ENCODE measurements at regions not wholly inside any gene's neighbourhood (a gene's known extent, or its start where the extent isn't known, plus 50 kb on each side); places are given as distances from the start of the nearest gene placed in this dataset.

DNA sequence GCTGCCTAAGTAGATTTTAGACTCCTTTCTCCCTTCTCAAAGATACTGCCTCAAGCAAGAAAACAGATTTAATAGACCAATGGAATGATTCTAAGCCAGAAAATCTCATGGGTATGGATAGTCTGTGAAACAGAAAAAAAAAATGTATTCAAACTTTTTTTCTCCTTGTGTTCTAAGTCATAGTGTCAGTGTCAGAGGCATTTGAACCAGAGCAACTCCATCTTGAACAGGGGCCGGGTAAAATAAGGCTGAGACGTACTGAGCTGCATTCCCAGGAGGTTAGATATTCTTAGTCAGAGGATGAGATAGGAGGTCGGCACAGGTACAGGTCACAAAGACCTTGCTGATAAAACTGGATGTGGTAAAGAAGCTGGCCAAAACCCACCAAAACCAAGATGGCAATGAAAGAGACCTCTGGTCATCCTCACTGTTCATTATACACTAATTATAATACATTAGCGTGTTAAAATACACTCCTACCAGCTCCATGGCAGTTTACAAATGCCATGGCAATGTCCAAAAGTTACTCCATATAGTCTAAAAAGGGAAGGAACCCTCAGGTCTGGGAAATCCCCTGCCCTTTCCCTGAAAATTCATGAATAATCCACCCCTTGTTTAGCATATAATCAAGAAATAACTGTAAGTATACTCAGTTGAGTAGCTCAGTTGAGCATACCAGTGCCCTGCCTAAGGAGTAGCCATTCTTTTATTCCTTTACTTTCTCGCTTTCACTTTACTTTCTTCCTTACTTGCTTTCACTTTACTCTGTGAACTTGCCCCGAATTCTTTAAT lies 72.8 kb upstream of the GOLGA8B start:
- CTCF ChIA-PET: no interaction called here
- no peak overlapping the region for H3K9ac ChIP-seq (ENCODE audit: low read length)
- H3K4me2 ChIP-seq (ENCODE audit: low read length): no peak overlapping the region
- no peaks in the 10 kb centered on the region for H3K4me1 ChIP-seq (ENCODE audit: control insufficient read depth in 1 of 2, insufficient read depth in 2 of 2, low read length in 2 of 2)
- ATAC-seq (no peak), DNase-seq (ENCODE audit: low read depth, low spot score) (no peak)
- no peaks in the 10 kb centered on the region for H3K36me3 ChIP-seq (ENCODE audit: control insufficient read depth in 1 of 2, insufficient read depth in 2 of 2, low read length in 2 of 2)
- POLR2A ChIA-PET: no interaction called here
- no peak overlapping the region for H2AFZ ChIP-seq (ENCODE audit: low read depth, low read length, poor library complexity, severe bottlenecking)
- H3K79me2 ChIP-seq (ENCODE audit: insufficient read depth, low read length): no peaks in the 10 kb centered on the region
- H3K4me3 ChIP-seq (replicated peaks in 1 of 2; ENCODE audit: low read depth in 1 of 2, low read length in 2 of 2): no peak overlapping the region
- no peaks in the 10 kb centered on the region for H4K20me1 ChIP-seq (ENCODE audit: insufficient read depth)
- 0 out of 2 replicates have a peak, but pooled peaks cover 19% of the 10 kb centered on the region for H3K27me3 ChIP-seq (ENCODE audit: insufficient read depth, low read length)
- TF ChIP-seq ZNF274 (IDR thresholded peaks at IDR 0.05; ENCODE audit: low read depth, low read length) (no peak), EZH2 (IDR thresholded peaks at IDR 0.05) (no peak), SRF (IDR thresholded peaks at IDR 0.05; ENCODE audit: low read depth) (no peak), POLR2A (IDR thresholded peaks at IDR 0.05; ENCODE audit: borderline replicate concordance, extremely low read depth, insufficient read depth, insufficient read length) (no peak), SP1 (IDR thresholded peaks at IDR 0.05; ENCODE audit: low read depth) (no peak), SIN3A (IDR thresholded peaks at IDR 0.05; ENCODE audit: low read depth) (no peak), EGR1 (IDR thresholded peaks at IDR 0.05; ENCODE audit: low read depth) (no peak), YY1 (IDR thresholded peaks at IDR 0.05; ENCODE audit: extremely low read depth, insufficient replicate concordance, low read depth, low read length) (no peak), EZH2phosphoT487 (IDR thresholded peaks at IDR 0.05; ENCODE audit: borderline replicate concordance) (no peak), FOSL1 (IDR thresholded peaks at IDR 0.05; ENCODE audit: low read depth) (no peak)
- TF ChIP-seq, protein P1, sequence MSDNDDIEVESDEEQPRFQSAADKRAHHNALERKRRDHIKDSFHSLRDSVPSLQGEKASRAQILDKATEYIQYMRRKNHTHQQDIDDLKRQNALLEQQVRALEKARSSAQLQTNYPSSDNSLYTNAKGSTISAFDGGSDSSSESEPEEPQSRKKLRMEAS (IDR thresholded peaks at IDR 0.05): no peak
- RAD21 ChIA-PET (ENCODE audit: low non-redundant PET in 1 of 2, low total read pairs in 2 of 2, uncharacterized antibody in 2 of 2, unreplicated experiment in 2 of 2): no interaction called here
- H3K9me2 ChIP-seq (ENCODE audit: insufficient read depth): no peaks in the 10 kb centered on the region
- no TSS peak for BruUV-seq (replicated peaks)
- no peak overlapping the region for H3K27ac ChIP-seq (ENCODE audit: low read depth, low read length)
- H3K9me3 ChIP-seq (ENCODE audit: control insufficient read depth in 1 of 2, insufficient read depth in 1 of 2, low read depth in 1 of 2, low read length in 2 of 2): no peaks in the 10 kb centered on the region
- intact Hi-C loops (cut with micrococcal nuclease): no loop called here

DNA sequence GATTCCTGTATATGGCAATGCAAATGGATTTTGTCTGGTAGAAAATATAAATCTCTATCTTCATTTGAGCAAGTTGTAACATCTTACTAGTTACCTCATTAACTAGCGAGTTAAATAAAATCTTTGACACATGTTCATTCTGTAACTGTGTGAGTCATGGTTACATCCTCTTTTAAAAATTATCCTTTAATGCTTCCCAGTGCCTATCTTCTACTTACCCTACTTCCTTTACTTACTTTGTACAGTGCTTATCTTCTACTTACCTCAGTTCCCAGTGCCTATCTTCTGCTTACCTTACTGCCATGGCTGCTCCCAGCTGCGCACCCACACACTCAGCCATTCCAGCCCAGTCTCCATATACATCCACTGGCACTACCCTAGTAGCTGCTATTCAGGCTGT lies 71.9 kb upstream of the GOLGA8B start:
- CTCF ChIA-PET: no interaction called here
- H3K9me3 ChIP-seq (ENCODE audit: control insufficient read depth in 1 of 2, insufficient read depth in 1 of 2, low read depth in 1 of 2, low read length in 2 of 2): no peaks in the 10 kb centered on the region
- no peak overlapping the region for H3K27ac ChIP-seq (ENCODE audit: low read depth, low read length)
- no peaks in the 10 kb centered on the region for H4K20me1 ChIP-seq (ENCODE audit: insufficient read depth)
- no peak overlapping the region for H2AFZ ChIP-seq (ENCODE audit: low read depth, low read length, poor library complexity, severe bottlenecking)
- no TSS peak for BruUV-seq (replicated peaks)
- ATAC-seq: no peak
- no peaks in the 10 kb centered on the region for H3K79me2 ChIP-seq (ENCODE audit: insufficient read depth, low read length)
- DNase-seq (ENCODE audit: low read depth, low spot score): no peak
- H3K4me2 ChIP-seq (ENCODE audit: low read length): no peak overlapping the region
- H3K36me3 ChIP-seq (ENCODE audit: control insufficient read depth in 1 of 2, insufficient read depth in 2 of 2, low read length in 2 of 2): no peaks in the 10 kb centered on the region
- H3K4me3 ChIP-seq (replicated peaks in 1 of 2; ENCODE audit: low read depth in 1 of 2, low read length in 2 of 2): no peak overlapping the region
- no peak for TF ChIP-seq EGR1 (IDR thresholded peaks at IDR 0.05; ENCODE audit: low read depth)
- TF ChIP-seq, protein P2, sequence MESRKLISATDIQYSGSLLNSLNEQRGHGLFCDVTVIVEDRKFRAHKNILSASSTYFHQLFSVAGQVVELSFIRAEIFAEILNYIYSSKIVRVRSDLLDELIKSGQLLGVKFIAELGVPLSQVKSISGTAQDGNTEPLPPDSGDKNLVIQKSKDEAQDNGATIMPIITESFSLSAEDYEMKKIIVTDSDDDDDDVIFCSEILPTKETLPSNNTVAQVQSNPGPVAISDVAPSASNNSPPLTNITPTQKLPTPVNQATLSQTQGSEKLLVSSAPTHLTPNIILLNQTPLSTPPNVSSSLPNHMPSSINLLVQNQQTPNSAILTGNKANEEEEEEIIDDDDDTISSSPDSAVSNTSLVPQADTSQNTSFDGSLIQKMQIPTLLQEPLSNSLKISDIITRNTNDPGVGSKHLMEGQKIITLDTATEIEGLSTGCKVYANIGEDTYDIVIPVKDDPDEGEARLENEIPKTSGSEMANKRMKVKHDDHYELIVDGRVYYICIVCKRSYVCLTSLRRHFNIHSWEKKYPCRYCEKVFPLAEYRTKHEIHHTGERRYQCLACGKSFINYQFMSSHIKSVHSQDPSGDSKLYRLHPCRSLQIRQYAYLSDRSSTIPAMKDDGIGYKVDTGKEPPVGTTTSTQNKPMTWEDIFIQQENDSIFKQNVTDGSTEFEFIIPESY (IDR thresholded peaks at IDR 0.05; ENCODE audit: extremely low read depth, insufficient replicate concordance, low read length): no peak
- TF ChIP-seq, protein P3, sequence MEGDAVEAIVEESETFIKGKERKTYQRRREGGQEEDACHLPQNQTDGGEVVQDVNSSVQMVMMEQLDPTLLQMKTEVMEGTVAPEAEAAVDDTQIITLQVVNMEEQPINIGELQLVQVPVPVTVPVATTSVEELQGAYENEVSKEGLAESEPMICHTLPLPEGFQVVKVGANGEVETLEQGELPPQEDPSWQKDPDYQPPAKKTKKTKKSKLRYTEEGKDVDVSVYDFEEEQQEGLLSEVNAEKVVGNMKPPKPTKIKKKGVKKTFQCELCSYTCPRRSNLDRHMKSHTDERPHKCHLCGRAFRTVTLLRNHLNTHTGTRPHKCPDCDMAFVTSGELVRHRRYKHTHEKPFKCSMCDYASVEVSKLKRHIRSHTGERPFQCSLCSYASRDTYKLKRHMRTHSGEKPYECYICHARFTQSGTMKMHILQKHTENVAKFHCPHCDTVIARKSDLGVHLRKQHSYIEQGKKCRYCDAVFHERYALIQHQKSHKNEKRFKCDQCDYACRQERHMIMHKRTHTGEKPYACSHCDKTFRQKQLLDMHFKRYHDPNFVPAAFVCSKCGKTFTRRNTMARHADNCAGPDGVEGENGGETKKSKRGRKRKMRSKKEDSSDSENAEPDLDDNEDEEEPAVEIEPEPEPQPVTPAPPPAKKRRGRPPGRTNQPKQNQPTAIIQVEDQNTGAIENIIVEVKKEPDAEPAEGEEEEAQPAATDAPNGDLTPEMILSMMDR (IDR thresholded peaks at IDR 0.05 in 2 of 3, conservative IDR thresholded peaks at IDR 0.05 in 1 of 3; ENCODE audit: borderline replicate concordance in 1 of 3, insufficient read depth in 1 of 3, low read depth in 2 of 3, low read length in 2 of 3): no peak
- RAD21 ChIA-PET (ENCODE audit: low non-redundant PET in 1 of 2, low total read pairs in 2 of 2, uncharacterized antibody in 2 of 2, unreplicated experiment in 2 of 2): no interaction called here
- no peak overlapping the region for H3K9ac ChIP-seq (ENCODE audit: low read length)
- 0 out of 2 replicates have a peak, but pooled peaks cover 19% of the 10 kb centered on the region for H3K27me3 ChIP-seq (ENCODE audit: insufficient read depth, low read length)
- POLR2A ChIA-PET: no interaction called here
- H3K4me1 ChIP-seq (ENCODE audit: control insufficient read depth in 1 of 2, insufficient read depth in 2 of 2, low read length in 2 of 2): no peaks in the 10 kb centered on the region
- H3K9me2 ChIP-seq (ENCODE audit: insufficient read depth): no peaks in the 10 kb centered on the region
- intact Hi-C loops (cut with micrococcal nuclease): no loop called here
